GM12801 (cell line): ENCODE measurements at regions not wholly inside any gene's neighbourhood (a gene's known extent, or its start where the extent isn't known, plus 50 kb on each side); places are given as distances from the start of the nearest gene placed in this dataset.

Experiments used
- CTCF ChIP-seq: IDR thresholded peaks from one replicate; pipeline ENCODE4 v1.5.1; 2011; ENCODE audit warnings: control low read depth; ENCODE audit not compliant: insufficient read length; ENCODE audit errors: extremely low read depth

- no peak for TF ChIP-seq CTCF
Observed at GRCh38 chr6:54020334-54020733, 90.9 kb upstream of the MLIP start.

GRCh38 chr6:54026652-54027400 is 84.4 kb upstream of the MLIP start:
- TF ChIP-seq CTCF: no peak

- no peak for TF ChIP-seq CTCF
Observed at GRCh38 chr6:54028170-54028569, 83.1 kb upstream of the MLIP start.

GRCh38 chr6:54029187-54029586 is 82.1 kb upstream of the MLIP start:
- TF ChIP-seq CTCF: no peak

GRCh38 chr6:54031169-54031568 is 80.1 kb upstream of the MLIP start:
- TF ChIP-seq CTCF: no peak

GRCh38 chr6:54037277-54037779 is 73.9 kb upstream of the MLIP start:
- no peak for TF ChIP-seq CTCF

GRCh38 chr6:54040545-54040944 is 70.7 kb upstream of the MLIP start:
- no peak for TF ChIP-seq CTCF
